BJ (cell line): ENCODE measurements at regions not wholly inside any gene's neighbourhood (a gene's known extent, or its start where the extent isn't known, plus 50 kb on each side); places are given as distances from the start of the nearest gene placed in this dataset.

Source experiments
- CTCF ChIA-PET: fragments of 350-600 bp; formaldehyde crosslinking; extraction: SDS; loops from one replicate; lab custom pipeline; 2021; ENCODE audit warnings: antibody characterized with exemption, inconsistent platforms; lab: Yijun Ruan, JAX
- POLR2A ChIA-PET: fragments of 300-600 bp; sonication (Branson Sonifier 250); formaldehyde crosslinking; extraction: SDS; loops from one replicate; lab custom pipeline; 2021; ENCODE audit warnings: antibody characterized with exemption; lab: Charles Lee
- DNase-seq: peaks from one replicate; pipeline ENCODE4 v3.0.0-alpha.2; 2011; ENCODE audit warnings: low read depth
- H3K27me3 ChIP-seq: 2 replicates; pipeline ENCODE4 v1.6.0; 2011; ENCODE audit warnings: low read length; ENCODE audit not compliant: control insufficient read depth, insufficient read depth
- H3K36me3 ChIP-seq: 2 replicates; pipeline ENCODE4 v1.5.1; 2011; ENCODE audit warnings: low read length; ENCODE audit not compliant: control insufficient read depth, insufficient read depth
- H3K4me3 ChIP-seq: 2 replicates; pipeline ENCODE4 v1.5.1; 2011; ENCODE audit warnings: low read depth, mild to moderate bottlenecking, control low read depth, low read length
- CTCF ChIP-seq: IDR thresholded peaks from 2 replicates; pipeline ENCODE4 v1.5.1; 2011; ENCODE audit warnings: low read depth, mild to moderate bottlenecking, control low read depth, inconsistent platforms, low read length, moderate library complexity; ENCODE audit not compliant: insufficient read depth

- no peak for DNase-seq
- CTCF ChIA-PET = no interaction called here
- POLR2A ChIA-PET = no interaction called here
- Histone ChIP-seq H3K4me3 (no peak overlapping the region), H3K27me3 (no peaks in the 10 kb centered on the region), H3K36me3 (no peaks in the 10 kb centered on the region)
- TF ChIP-seq CTCF = no peak
Observed at GRCh38 chr13:70622796-70623195, 514.5 kb upstream of the KLHL1 start.

GRCh38 chr13:70619936-70620335 lies 511.7 kb upstream of the KLHL1 start:
- no peak for DNase-seq
- H3K36me3 ChIP-seq = no peaks in the 10 kb centered on the region
- no peaks in the 10 kb centered on the region for H3K27me3 ChIP-seq
- CTCF ChIA-PET = interaction anchor here (0.6 kb wide), 1 partner anchor 36 kb away, joined by 3 read pairs; no protein-coding TSS in a partner anchor
- H3K4me3 ChIP-seq = no peak overlapping the region
- TF ChIP-seq CTCF = no peak
- POLR2A ChIA-PET = no interaction called here

- no peak for TF ChIP-seq CTCF
- no peak overlapping the region for H3K4me3 ChIP-seq
- DNase-seq = no peak
- ChIA-PET POLR2A (no interaction called here), CTCF (no interaction called here)
- H3K27me3 ChIP-seq = no peaks in the 10 kb centered on the region
- H3K36me3 ChIP-seq = no peaks in the 10 kb centered on the region
Observed at GRCh38 chr13:70616847-70617246, 508.6 kb upstream of the KLHL1 start.

GRCh38 chr13:70613295-70613694 lies 505.0 kb upstream of the KLHL1 start:
- no peak for TF ChIP-seq CTCF
- Histone ChIP-seq H3K4me3 (no peak overlapping the region), H3K36me3 (no peaks in the 10 kb centered on the region), H3K27me3 (no peaks in the 10 kb centered on the region)
- ChIA-PET POLR2A (no interaction called here), CTCF (no interaction called here)
- no peak for DNase-seq

GRCh38 chr13:70612881-70613280 lies 504.6 kb upstream of the KLHL1 start:
- Histone ChIP-seq H3K4me3 (no peak overlapping the region), H3K36me3 (no peaks in the 10 kb centered on the region), H3K27me3 (no peaks in the 10 kb centered on the region)
- DNase-seq = no peak
- POLR2A ChIA-PET = no interaction called here
- no peak for TF ChIP-seq CTCF
- CTCF ChIA-PET = no interaction called here
